Cardiac muscle cell (in vitro differentiated cells and primary cell): ENCODE measurements at regions not wholly inside any gene's neighbourhood (a gene's known extent, or its start where the extent isn't known, plus 50 kb on each side); places are given as distances from the start of the nearest gene placed in this dataset.
A peak's percentile ranks its signal among the peaks of the same experiment; 100 is the strongest.

Experiments
- DNase-seq, 2 donors: peaks; one replicate each; pipeline versions ENCODE4 v3.0.0 to v3.0.0-alpha.2; 2010 to 2017; ENCODE audit warnings: low read depth in 1 of 2, low spot score in 1 of 2
- H3K27ac ChIP-seq: fragments of 200-600 bp; sonication (generic); 2 replicates; pipeline ENCODE4 v1.5.1; 2016
- H3K27me3 ChIP-seq: fragments of 200-600 bp; sonication (generic); 2 replicates; pipeline ENCODE4 v1.6.0; 2016; ENCODE audit warnings: control low read depth
- H3K36me3 ChIP-seq: fragments of 200-600 bp; sonication (generic); 2 replicates; pipeline ENCODE4 v1.5.1; 2016; ENCODE audit warnings: control low read depth
- H3K4me1 ChIP-seq: fragments of 200-600 bp; sonication (generic); 2 replicates; pipeline ENCODE4 v1.8.1; 2017; ENCODE audit warnings: low read depth, mild to moderate bottlenecking, mixed run types
- H3K4me3 ChIP-seq: fragments of 200-600 bp; sonication (generic); 2 replicates; pipeline ENCODE4 v1.5.1; 2016; ENCODE audit warnings: mild to moderate bottlenecking
- H3K9me3 ChIP-seq: fragments of 200-600 bp; sonication (generic); 2 replicates; pipeline ENCODE4 v1.5.1; 2017; ENCODE audit warnings: low read depth, mild to moderate bottlenecking, control low read depth
- TF ChIP-seq, protein P1 (sequence below): IDR thresholded peaks from 2 replicates; pipeline ENCODE4 v1.5.1; 2012; ENCODE audit warnings: low read depth, mild to moderate bottlenecking, low read length

DNA sequence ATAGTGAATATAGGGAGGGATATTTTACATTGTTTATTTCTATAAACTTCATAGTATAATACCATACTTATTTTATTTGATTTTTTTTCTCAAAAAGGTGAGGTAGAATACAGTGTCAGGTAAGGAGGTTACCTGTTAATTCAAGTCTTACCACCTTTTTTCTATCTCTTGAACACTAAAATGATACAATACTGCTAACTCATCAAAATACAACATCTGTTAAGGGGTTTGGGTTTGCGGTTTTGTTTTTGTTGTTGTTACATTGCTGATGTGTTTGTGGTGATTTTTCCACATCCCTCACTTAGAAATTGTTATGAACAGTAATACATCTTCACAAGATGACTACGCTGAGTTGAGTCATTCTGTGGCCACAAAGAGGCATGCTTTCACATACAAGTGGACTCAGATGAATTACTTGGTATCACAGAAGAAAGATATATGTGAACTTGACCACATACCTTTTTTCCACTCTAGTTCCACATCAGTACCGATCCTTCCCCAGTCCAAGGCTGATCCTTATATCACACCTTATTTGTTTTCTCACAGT lies 139.4 kb upstream of the ID4 start:
- Histone ChIP-seq H3K4me3 (no peak overlapping the region), H3K36me3 (no peaks in the 10 kb centered on the region), H3K27me3 (no peaks in the 10 kb centered on the region), H3K4me1 (peaks cover 7% of the 10 kb centered on the region), H3K9me3 (no peaks in the 10 kb centered on the region), H3K27ac (no peak overlapping the region)
- peak in 1 of 2 donors; percentile 58 for DNase-seq
- TF ChIP-seq, protein P1, sequence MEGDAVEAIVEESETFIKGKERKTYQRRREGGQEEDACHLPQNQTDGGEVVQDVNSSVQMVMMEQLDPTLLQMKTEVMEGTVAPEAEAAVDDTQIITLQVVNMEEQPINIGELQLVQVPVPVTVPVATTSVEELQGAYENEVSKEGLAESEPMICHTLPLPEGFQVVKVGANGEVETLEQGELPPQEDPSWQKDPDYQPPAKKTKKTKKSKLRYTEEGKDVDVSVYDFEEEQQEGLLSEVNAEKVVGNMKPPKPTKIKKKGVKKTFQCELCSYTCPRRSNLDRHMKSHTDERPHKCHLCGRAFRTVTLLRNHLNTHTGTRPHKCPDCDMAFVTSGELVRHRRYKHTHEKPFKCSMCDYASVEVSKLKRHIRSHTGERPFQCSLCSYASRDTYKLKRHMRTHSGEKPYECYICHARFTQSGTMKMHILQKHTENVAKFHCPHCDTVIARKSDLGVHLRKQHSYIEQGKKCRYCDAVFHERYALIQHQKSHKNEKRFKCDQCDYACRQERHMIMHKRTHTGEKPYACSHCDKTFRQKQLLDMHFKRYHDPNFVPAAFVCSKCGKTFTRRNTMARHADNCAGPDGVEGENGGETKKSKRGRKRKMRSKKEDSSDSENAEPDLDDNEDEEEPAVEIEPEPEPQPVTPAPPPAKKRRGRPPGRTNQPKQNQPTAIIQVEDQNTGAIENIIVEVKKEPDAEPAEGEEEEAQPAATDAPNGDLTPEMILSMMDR = no peak

DNA sequence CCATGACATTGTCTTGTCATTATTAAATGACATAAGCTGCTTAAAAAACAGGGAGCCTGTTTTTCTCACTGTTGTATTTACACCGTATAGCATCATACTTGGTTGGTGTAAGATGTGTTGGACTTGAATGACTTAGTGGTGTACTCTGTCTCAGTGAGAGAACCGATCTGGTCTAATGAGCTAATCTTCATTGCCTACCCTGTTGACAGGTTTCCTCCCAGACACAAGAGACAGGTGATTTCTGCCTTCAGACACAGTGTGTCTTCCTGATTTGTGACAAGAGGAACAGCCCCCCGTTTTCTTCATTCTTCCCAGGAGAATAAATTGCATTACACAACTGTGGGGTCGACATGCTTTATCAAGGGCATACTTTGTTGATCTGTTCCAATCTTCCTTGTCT lies 137.2 kb upstream of the ID4 start:
- no peak overlapping the region for H3K4me3 ChIP-seq
- DNase-seq = no peak
- no peaks in the 10 kb centered on the region for H3K36me3 ChIP-seq
- H3K4me1 ChIP-seq = peaks cover 7% of the 10 kb centered on the region
- TF ChIP-seq, protein P1 = no peak
- no peak overlapping the region for H3K27ac ChIP-seq
- H3K27me3 ChIP-seq = no peaks in the 10 kb centered on the region
- H3K9me3 ChIP-seq = no peaks in the 10 kb centered on the region

DNA sequence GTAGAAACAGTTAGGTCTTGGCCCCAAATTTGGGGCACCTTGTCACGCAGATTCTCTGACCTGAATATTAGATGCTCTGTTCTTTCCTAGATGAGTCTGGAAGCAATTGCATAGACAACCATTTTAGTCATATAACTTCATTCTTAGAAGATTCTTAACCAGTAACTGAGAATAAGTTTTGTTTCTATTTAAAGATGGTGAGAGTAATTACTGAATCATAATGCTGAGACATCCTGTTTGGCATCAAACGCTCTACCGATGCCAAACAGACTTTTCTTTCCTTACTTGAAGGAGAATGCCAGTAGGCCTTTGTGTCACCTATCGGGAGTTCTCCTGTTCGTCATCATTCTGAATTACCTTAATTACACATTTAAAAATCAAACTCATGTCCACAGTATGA lies 131.6 kb upstream of the ID4 start:
- H3K4me3 ChIP-seq = no peak overlapping the region
- DNase-seq = no peak
- no peaks in the 10 kb centered on the region for H3K9me3 ChIP-seq
- TF ChIP-seq, protein P1 = no peak
- H3K27me3 ChIP-seq = no peaks in the 10 kb centered on the region
- no peaks in the 10 kb centered on the region for H3K4me1 ChIP-seq
- no peak overlapping the region for H3K27ac ChIP-seq
- no peaks in the 10 kb centered on the region for H3K36me3 ChIP-seq

DNA sequence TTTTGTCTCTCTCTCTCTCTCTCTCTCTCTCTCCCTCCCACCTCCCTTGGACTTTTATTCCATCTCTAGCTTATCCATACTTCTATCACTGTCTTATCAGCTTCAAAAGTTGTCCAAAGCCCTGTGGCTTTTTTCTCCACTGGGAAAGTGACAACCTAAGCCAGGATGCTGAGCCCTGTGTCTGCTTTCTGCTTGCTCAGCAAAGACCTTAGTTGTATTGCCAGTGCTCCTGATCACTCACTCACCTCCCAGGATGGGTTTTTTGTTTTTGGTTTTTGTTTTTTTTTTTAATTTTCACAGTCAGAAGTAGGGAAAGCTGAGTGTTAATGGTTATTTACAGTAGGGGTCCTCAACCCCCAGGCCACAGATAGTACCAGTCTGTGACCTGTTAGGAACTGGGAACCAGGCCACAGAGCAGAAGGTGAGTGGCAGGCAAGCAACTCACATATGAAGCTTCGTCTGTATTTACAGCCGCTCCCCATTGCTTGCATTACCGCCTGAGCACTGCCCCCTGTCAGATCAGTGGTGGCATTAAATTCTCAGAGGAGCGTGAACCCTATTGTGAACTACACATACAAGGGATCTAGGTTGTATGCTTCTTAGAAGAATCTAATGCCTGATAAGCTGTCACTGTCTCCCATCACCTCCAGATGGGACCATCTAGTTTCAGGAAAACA lies 125.0 kb upstream of the ID4 start:
- TF ChIP-seq, protein P1 = no peak
- no peaks in the 10 kb centered on the region for H3K9me3 ChIP-seq
- no peaks in the 10 kb centered on the region for H3K36me3 ChIP-seq
- DNase-seq = no peak
- no peak overlapping the region for H3K4me3 ChIP-seq
- no peak overlapping the region for H3K27ac ChIP-seq
- no peaks in the 10 kb centered on the region for H3K4me1 ChIP-seq
- no peaks in the 10 kb centered on the region for H3K27me3 ChIP-seq

DNA sequence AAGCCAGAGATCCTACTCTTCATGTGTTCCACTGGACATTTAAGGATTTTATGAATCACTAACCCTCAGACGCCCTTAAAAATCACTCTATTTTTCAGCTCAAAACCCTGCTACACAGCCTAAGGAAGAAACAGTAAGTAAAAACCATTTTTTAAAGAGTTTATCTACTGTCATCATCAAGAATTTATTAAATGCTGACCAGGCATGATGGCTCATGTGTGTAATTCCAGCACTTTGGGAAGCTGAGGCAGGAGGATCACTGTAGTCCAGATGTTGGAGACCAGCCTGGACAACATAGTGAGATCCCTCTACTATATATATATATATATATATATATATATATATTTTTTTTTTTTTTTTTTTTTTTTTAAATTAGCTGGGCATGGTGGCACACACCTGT lies 124.2 kb upstream of the ID4 start:
- Histone ChIP-seq H3K4me3 (no peak overlapping the region), H3K27me3 (no peaks in the 10 kb centered on the region), H3K36me3 (no peaks in the 10 kb centered on the region), H3K4me1 (no peaks in the 10 kb centered on the region), H3K9me3 (no peaks in the 10 kb centered on the region), H3K27ac (no peak overlapping the region)
- no peak for DNase-seq
- TF ChIP-seq, protein P1 = no peak
